Cardiac septum (tissue), 1 donor: ENCODE measurements at regions not wholly inside any gene's neighbourhood (a gene's known extent, or its start where the extent isn't known, plus 50 kb on each side); places are given as distances from the start of the nearest gene placed in this dataset.
"Not testable (repeated sequence)": the region's sequence is repeated elsewhere in the genome, so short reads cannot be mapped to it uniquely, and the experiment has no call there.

Experiments used
- DNase-seq: peaks from one replicate; pipeline ENCODE4 v3.0.0-alpha.2; 2020; ENCODE audit warnings: low spot score
- intact Hi-C: fragments of 100-400 bp; cut with DNase I; formaldehyde crosslinking; loops from one replicate; pipeline ENCODE4 v1.14.0; 2022
- donor health status: DM: no; HTN: no; CAD: no.

DNA sequence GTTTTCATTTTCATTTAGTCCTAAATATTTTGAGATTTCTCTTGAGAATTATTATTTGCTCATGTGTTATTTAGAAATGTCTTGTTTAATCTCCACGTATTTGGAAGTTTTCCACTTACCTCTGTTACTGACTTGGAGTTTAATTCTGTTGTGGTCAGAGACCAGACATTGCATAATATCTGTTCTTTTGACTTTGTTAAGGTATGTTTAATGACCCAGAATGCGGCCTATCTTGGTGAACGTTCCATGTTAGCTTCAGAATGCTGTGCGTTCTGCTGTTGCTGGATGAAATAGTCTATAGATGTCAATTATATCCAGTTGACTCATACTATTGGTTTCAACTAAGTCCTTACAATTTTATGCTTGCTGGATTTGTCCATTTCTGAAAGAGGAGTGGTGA is 325.3 kb upstream of the TARS1 start:
- no peak for DNase-seq
- intact Hi-C loops, result no loop called here

- intact Hi-C loops, result no loop called here
- no peak for DNase-seq
Measured at GRCh38 chr5:33118761-33119415, 321.9 kb upstream of the TARS1 start.

GRCh38 chr5:33120671-33121070 is 320.1 kb upstream of the TARS1 start:
- intact Hi-C loops, result no loop called here
- DNase-seq, result no peak

- DNase-seq, result no peak
- intact Hi-C loops, result no loop called here
Measured at GRCh38 chr5:33129309-33129708, 311.5 kb upstream of the TARS1 start.

- no peak for DNase-seq
- intact Hi-C loops, result no loop called here
Measured at GRCh38 chr5:33136785-33137184, 304.0 kb upstream of the TARS1 start.

DNA sequence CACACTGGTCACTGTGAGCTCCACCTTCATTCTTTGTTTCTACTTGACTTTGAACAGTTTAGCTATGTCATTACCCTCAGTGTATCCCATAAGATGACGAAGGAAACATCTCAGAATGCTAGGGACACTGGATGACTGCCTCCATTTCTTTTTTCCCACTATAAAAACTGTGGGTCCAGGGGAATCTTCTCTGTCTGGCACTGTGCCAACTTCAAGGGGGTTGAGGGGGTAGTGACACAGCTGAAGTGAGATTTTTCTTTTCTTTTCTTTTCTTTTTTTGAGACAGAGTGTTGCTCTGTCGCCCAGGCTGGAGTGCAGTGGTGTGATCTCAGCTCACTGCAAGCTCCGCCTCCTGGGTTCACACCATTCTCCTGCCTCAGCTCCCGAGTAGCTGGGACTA is 302.6 kb upstream of the TARS1 start:
- intact Hi-C loops, result not testable (repeated sequence)

GRCh38 chr5:33143405-33144123 is 297.2 kb upstream of the TARS1 start:
- intact Hi-C loops, result no loop called here
- no peak for DNase-seq

More for the DNA sequence above, 302.6 kb upstream of the TARS1 start:
- not testable (repeated sequence) for DNase-seq

DNA sequence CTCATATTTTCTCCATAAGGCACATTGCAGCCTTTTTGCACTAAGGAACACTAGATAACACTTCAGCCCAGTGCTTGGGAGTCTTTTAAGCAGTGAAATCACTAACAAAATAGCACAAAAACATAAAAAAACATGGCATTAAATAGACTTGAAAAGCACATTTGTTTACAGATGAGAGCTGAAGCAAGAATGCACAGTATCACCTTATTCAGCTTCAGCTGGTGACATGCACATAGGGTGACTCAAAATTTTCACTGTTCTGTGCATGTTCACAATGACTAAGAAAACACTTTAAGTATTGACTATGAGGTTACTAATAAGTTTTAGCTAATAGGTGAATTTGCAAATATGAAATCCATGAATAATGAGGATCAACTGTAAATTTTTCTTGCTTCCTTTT is 293.9 kb upstream of the TARS1 start:
- intact Hi-C loops, result no loop called here
- DNase-seq, result no peak

- intact Hi-C loops, result no loop called here
- DNase-seq, result no peak
Measured at GRCh38 chr5:33148076-33148513, 292.7 kb upstream of the TARS1 start.

- DNase-seq, result no peak
- intact Hi-C loops, result no loop called here
Measured at GRCh38 chr5:33153372-33153771, 287.4 kb upstream of the TARS1 start.

DNA sequence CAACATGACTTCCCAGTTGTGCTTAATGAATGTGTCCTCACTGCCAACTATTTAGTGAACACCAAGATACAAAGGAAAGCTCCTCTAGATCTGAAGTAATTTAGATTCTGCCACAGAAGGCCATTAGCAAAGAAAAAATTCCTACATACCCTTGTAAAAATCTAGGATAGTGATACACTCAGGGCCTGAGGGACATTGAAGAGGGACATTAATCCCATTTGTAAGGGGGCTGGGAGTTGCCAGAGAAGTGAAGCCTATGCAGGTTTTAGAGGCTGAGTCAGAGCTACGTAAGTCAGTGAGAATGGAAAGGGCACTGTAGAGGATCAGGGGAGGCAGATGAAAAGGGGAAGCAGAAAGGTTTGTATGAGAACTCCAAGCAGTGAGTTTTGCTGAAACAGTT is 286.9 kb upstream of the TARS1 start:
- intact Hi-C loops, result no loop called here
- no peak for DNase-seq

- no peak for DNase-seq
- intact Hi-C loops, result no loop called here
Measured at GRCh38 chr5:33160871-33161270, 279.9 kb upstream of the TARS1 start.

GRCh38 chr5:33161421-33161820 is 279.3 kb upstream of the TARS1 start:
- DNase-seq, result no peak
- intact Hi-C loops, result no loop called here

- intact Hi-C loops, result no loop called here
- DNase-seq, result no peak
Measured at GRCh38 chr5:33162057-33162456, 278.7 kb upstream of the TARS1 start.

- intact Hi-C loops, result no loop called here
- DNase-seq, result no peak
Measured at GRCh38 chr5:33166522-33166921, 274.2 kb upstream of the TARS1 start.

- intact Hi-C loops, result no loop called here
- no peak for DNase-seq
Measured at GRCh38 chr5:33166948-33167347, 273.8 kb upstream of the TARS1 start.

DNA sequence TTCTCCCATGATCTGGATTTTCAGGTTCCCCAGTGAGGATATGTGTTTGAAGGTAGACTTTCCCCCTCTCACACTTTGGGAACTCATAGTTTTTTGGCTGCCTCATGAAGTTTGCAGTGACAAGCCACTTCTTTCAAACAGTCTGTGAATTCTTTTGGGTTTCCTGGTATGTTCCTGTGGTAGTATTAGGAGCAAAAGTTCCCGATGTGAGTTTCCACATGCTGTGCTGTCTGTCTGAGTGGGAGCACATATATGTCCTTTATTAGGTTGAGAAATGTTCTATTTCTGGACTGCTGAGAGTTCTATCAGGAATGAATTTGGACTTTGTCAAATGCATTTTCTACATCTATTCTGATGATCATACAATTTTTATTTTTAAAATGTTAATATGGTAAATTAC is 273.2 kb upstream of the TARS1 start:
- DNase-seq, result no peak
- intact Hi-C loops, result no loop called here

DNA sequence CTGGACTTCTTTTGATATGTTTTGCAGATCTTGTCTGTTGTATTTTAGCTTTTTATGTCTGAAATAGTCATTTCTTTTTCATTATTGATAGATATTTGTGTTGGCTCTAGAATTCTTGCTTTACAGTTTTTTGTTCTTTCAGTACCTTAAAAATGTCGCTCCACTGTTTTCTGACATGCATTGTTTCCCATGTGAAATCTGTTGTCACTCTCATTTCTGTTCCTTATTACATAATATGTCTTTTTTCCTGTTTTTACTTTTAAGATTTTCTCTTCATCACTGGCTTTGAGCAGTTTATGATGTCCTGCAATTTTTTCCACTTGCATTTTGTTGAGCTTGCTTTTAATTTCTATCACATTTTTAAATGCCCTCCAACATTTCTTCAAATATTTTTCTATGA is 270.4 kb upstream of the TARS1 start:
- intact Hi-C loops, result no loop called here
- DNase-seq, result no peak

- DNase-seq, result no peak
- intact Hi-C loops, result no loop called here
Measured at GRCh38 chr5:33174383-33174782, 266.4 kb upstream of the TARS1 start.

GRCh38 chr5:33179301-33179700 is 261.5 kb upstream of the TARS1 start:
- no peak for DNase-seq

DNA sequence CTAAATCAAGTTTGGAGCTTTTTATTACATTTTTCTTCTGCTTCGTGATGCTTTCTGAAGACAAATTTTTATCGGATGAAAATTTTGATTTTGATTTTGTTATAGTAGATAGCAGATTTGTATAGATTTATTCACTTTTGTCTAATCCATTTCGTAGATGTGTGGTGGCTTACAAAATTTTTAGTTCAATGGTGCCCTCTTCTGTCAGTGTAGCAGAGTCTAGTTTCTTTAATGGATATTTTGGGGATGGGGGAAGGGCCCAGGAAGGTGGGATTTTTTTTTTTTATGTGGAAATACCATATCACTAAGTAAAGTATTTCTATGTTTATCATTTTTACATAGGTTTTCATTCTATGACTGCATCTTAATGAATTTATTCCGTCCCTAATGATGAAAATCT is 259.9 kb upstream of the TARS1 start:
- intact Hi-C loops, result loop anchor here (10.0 kb wide), 1 partner anchor 244 kb away; no protein-coding TSS in a partner anchor
- DNase-seq, result no peak

More at GRCh38 chr5:33179301-33179700, 261.5 kb upstream of the TARS1 start:
- intact Hi-C loops, result no loop called here
